RPMI7951 (cell line): ENCODE measurements at regions not wholly inside any gene's neighbourhood (a gene's known extent, or its start where the extent isn't known, plus 50 kb on each side); places are given as distances from the start of the nearest gene placed in this dataset.
A peak's percentile ranks its signal among the peaks of the same experiment; 100 is the strongest.

Source experiments
- DNase-seq: peaks from one replicate; pipeline ENCODE4 v3.0.0-alpha.2; 2012; ENCODE audit warnings: low read depth

- DNase-seq, result no peak
Observed at GRCh38 chr6:128827675-128828464, 55.1 kb upstream of the LAMA2 start.

GRCh38 chr6:128826606-128827005 is 56.3 kb upstream of the LAMA2 start:
- no peak for DNase-seq

- peak; percentile 17 for DNase-seq
Observed at GRCh38 chr6:128822271-128822670, 60.7 kb upstream of the LAMA2 start.

- no peak for DNase-seq
Observed at GRCh38 chr6:128821116-128821515, 61.8 kb upstream of the LAMA2 start.

GRCh38 chr6:128808856-128809255 is 74.1 kb upstream of the LAMA2 start:
- DNase-seq, result no peak

GRCh38 chr6:128807577-128807976 is 75.4 kb upstream of the LAMA2 start:
- DNase-seq, result peak; percentile 37

- DNase-seq, result no peak
Observed at GRCh38 chr6:128806261-128806660, 76.7 kb upstream of the LAMA2 start.

GRCh38 chr6:128803911-128804310 is 79.0 kb upstream of the LAMA2 start:
- peak; percentile 50 for DNase-seq

GRCh38 chr6:128801621-128802020 is 81.3 kb upstream of the LAMA2 start:
- DNase-seq, result no peak

GRCh38 chr6:128784266-128784665 is 98.7 kb upstream of the LAMA2 start:
- DNase-seq, result no peak

GRCh38 chr6:128768187-128768586 is 114.8 kb upstream of the LAMA2 start:
- no peak for DNase-seq

- DNase-seq, result no peak
Observed at GRCh38 chr6:128767705-128768104, 115.2 kb upstream of the LAMA2 start.

- no peak for DNase-seq
Observed at GRCh38 chr6:128767150-128767549, 115.8 kb upstream of the LAMA2 start.

GRCh38 chr6:128763599-128764300 is 119.2 kb upstream of the LAMA2 start:
- DNase-seq, result no peak

- DNase-seq, result no peak
Observed at GRCh38 chr6:128759901-128760300, 123.0 kb upstream of the LAMA2 start.

GRCh38 chr6:128759447-128759846 is 123.5 kb upstream of the LAMA2 start:
- DNase-seq, result no peak

- DNase-seq, result no peak
Observed at GRCh38 chr6:128757961-128758360, 125.0 kb upstream of the LAMA2 start.

GRCh38 chr6:128754658-128755256 is 128.2 kb upstream of the LAMA2 start:
- DNase-seq, result no peak

GRCh38 chr6:128743974-128744765 is 138.8 kb upstream of the LAMA2 start:
- no peak for DNase-seq

GRCh38 chr6:128742900-128743299 is 140.0 kb upstream of the LAMA2 start:
- no peak for DNase-seq

- no peak for DNase-seq
Observed at GRCh38 chr6:128740951-128741350, 142.0 kb upstream of the LAMA2 start.

- no peak for DNase-seq
Observed at GRCh38 chr6:128739112-128739511, 143.8 kb upstream of the LAMA2 start.
